Hepatocyte (in vitro differentiated cells): ENCODE measurements at regions not wholly inside any gene's neighbourhood (a gene's known extent, or its start where the extent isn't known, plus 50 kb on each side); places are given as distances from the start of the nearest gene placed in this dataset.

Experiments used
- DNase-seq: peaks from one replicate; pipeline ENCODE4 v3.0.0-alpha.2; 2016; ENCODE audit warnings: low spot score
- H2AFZ ChIP-seq: fragments of 200-600 bp; sonication (generic); 2 replicates; pipeline ENCODE4 v1.6.0; 2016; ENCODE audit warnings: antibody characterized with exemption, mild to moderate bottlenecking
- H3K27ac ChIP-seq: fragments of 200-600 bp; sonication (generic); 2 replicates; pipeline ENCODE4 v1.5.1; 2016; ENCODE audit warnings: mild to moderate bottlenecking
- H3K27me3 ChIP-seq: fragments of 200-600 bp; sonication (generic); 2 replicates; pipeline ENCODE4 v1.6.1; 2016
- H3K36me3 ChIP-seq: fragments of 200-600 bp; sonication (generic); replicated peaks from 2 replicates; pipeline ENCODE4 v1.5.1; 2016; ENCODE audit warnings: low read depth; ENCODE audit not compliant: insufficient read depth
- H3K4me1 ChIP-seq: fragments of 200-600 bp; sonication (generic); 2 replicates; pipeline ENCODE4 v1.5.1; 2016; ENCODE audit warnings: mild to moderate bottlenecking, moderate library complexity; ENCODE audit not compliant: insufficient read depth
- H3K4me2 ChIP-seq: fragments of 200-600 bp; sonication (generic); 2 replicates; pipeline ENCODE4 v1.6.0; 2016
- H3K4me3 ChIP-seq: fragments of 200-600 bp; sonication (generic); 2 replicates; pipeline ENCODE4 v1.5.1; 2016; ENCODE audit warnings: mild to moderate bottlenecking
- H3K79me2 ChIP-seq: fragments of 200-600 bp; sonication (generic); 2 replicates; pipeline ENCODE4 v1.6.0; 2017; ENCODE audit warnings: mild to moderate bottlenecking
- H3K9me2 ChIP-seq: fragments of 200-600 bp; sonication (generic); replicated peaks from 2 replicates; pipeline ENCODE4 v1.6.0; 2017; ENCODE audit warnings: mild to moderate bottlenecking; ENCODE audit not compliant: insufficient read depth
- H3K9me3 ChIP-seq: fragments of 200-600 bp; sonication (generic); 2 replicates; pipeline ENCODE4 v1.5.1; 2016; ENCODE audit warnings: low read depth, mild to moderate bottlenecking
- H4K20me1 ChIP-seq: fragments of 200-600 bp; sonication (generic); 2 replicates; pipeline ENCODE4 v1.6.0; 2016; ENCODE audit warnings: mild to moderate bottlenecking; ENCODE audit not compliant: insufficient read depth, poor library complexity, severe bottlenecking
- CTCF ChIP-seq: fragments of 200-600 bp; sonication (generic); IDR thresholded peaks from 2 replicates; pipeline ENCODE4 v1.5.1; 2016; ENCODE audit warnings: antibody characterized with exemption, mild to moderate bottlenecking; ENCODE audit not compliant: poor library complexity
- EZH2 ChIP-seq: fragments of 200-600 bp; sonication (generic); IDR thresholded peaks from 2 replicates; pipeline ENCODE4 v1.6.1; 2016; ENCODE audit warnings: antibody characterized with exemption, mild to moderate bottlenecking, borderline replicate concordance
- EZH2phosphoT487 ChIP-seq: fragments of 200-600 bp; sonication (generic); IDR thresholded peaks from one replicate; pipeline ENCODE4 v1.6.1; 2018; ENCODE audit warnings: antibody characterized with exemption, mild to moderate bottlenecking, low read depth, moderate library complexity; ENCODE audit not compliant: unreplicated experiment, severe bottlenecking
- WGBS: methylation state at CpG from one replicate; pipeline ENCODE4 v1.1.6; 2016; ENCODE audit warnings: low lambda C conversion rate; ENCODE audit errors: missing lambda C conversion rate; 5-methylcytosine and 5-hydroxymethylcytosine counted together

GRCh38 chr9:134988706-134989105 lies 71.0 kb upstream of the FCN1 start:
- no peaks in the 10 kb centered on the region for H3K79me2 ChIP-seq

GRCh38 chr9:134989206-134990065 lies 71.7 kb upstream of the FCN1 start:
- H3K4me2 ChIP-seq: no peak overlapping the region
- TF ChIP-seq CTCF (no peak), EZH2phosphoT487 (no peak), EZH2 (no peak)
- no peaks in the 10 kb centered on the region for H3K36me3 ChIP-seq
- no peak for DNase-seq
- no peaks in the 10 kb centered on the region for H3K27me3 ChIP-seq
- H4K20me1 ChIP-seq: no peaks in the 10 kb centered on the region
- H3K4me1 ChIP-seq: no peaks in the 10 kb centered on the region
- no peak overlapping the region for H3K4me3 ChIP-seq
- no peaks in the 10 kb centered on the region for H3K9me2 ChIP-seq
- 91% methylated on average over 22 of the region's 23 CpGs for WGBS
- H3K27ac ChIP-seq: no peak overlapping the region
- H2AFZ ChIP-seq: no peak overlapping the region
- no peaks in the 10 kb centered on the region for H3K79me2 ChIP-seq
- H3K9me3 ChIP-seq: no peaks in the 10 kb centered on the region

More at GRCh38 chr9:134988706-134989105, 71.0 kb upstream of the FCN1 start:
- no peak overlapping the region for H3K4me3 ChIP-seq
- H3K9me3 ChIP-seq: no peaks in the 10 kb centered on the region
- TF ChIP-seq CTCF (no peak), EZH2phosphoT487 (no peak), EZH2 (no peak)
- WGBS: 88% methylated on average over 12 of the region's 12 CpGs
- no peak for DNase-seq
- no peaks in the 10 kb centered on the region for H4K20me1 ChIP-seq
- H3K9me2 ChIP-seq: no peaks in the 10 kb centered on the region
- no peaks in the 10 kb centered on the region for H3K36me3 ChIP-seq
- no peaks in the 10 kb centered on the region for H3K27me3 ChIP-seq
- H3K4me1 ChIP-seq: no peaks in the 10 kb centered on the region
- no peak overlapping the region for H2AFZ ChIP-seq
- no peak overlapping the region for H3K4me2 ChIP-seq
- no peak overlapping the region for H3K27ac ChIP-seq

- H3K4me3 ChIP-seq: no peak overlapping the region
- no peaks in the 10 kb centered on the region for H3K36me3 ChIP-seq
- H3K27ac ChIP-seq: no peak overlapping the region
- no peak overlapping the region for H2AFZ ChIP-seq
- no peaks in the 10 kb centered on the region for H4K20me1 ChIP-seq
- H3K27me3 ChIP-seq: no peaks in the 10 kb centered on the region
- TF ChIP-seq CTCF (no peak), EZH2phosphoT487 (no peak), EZH2 (no peak)
- WGBS: 93% methylated on average over 22 of the region's 42 CpGs
- DNase-seq: no peak
- H3K4me2 ChIP-seq: no peak overlapping the region
- no peaks in the 10 kb centered on the region for H3K4me1 ChIP-seq
- H3K9me3 ChIP-seq: no peaks in the 10 kb centered on the region
- no peaks in the 10 kb centered on the region for H3K9me2 ChIP-seq
- no peaks in the 10 kb centered on the region for H3K79me2 ChIP-seq
Measured at GRCh38 chr9:134991808-134992754, 74.4 kb upstream of the FCN1 start.
